IPS-NIHi7 (cell line): ENCODE measurements at regions not wholly inside any gene's neighbourhood (a gene's known extent, or its start where the extent isn't known, plus 50 kb on each side); places are given as distances from the start of the nearest gene placed in this dataset.

Experiments
- DNase-seq: peaks from one replicate; pipeline ENCODE4 v3.0.0; 2012; ENCODE audit warnings: mixed read lengths; ENCODE audit errors: extremely low spot score

GRCh38 chr1:58862728-58863385, 79.0 kb upstream of the JUN start:
- no peak for DNase-seq

- DNase-seq, result no peak
Measured at GRCh38 chr1:58864654-58865053, 80.8 kb upstream of the JUN start.

DNA sequence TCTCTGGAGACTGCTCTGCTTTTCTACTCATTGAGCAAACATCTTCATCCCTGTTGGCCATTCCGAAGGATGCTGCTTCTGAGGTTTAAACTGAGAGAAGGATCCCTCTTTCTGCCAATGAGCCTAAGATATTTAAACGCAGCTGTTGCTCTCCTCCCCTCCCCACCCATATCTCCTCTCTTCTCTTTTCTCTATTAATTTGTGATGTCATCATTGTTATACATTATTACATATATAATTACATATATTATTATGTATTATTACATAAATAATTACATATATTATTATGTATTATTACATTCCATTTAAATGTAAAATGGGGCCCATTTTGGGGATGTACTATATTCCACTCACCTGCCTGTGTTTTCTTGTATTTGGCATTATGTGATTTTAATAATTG, 82.7 kb upstream of the JUN start:
- DNase-seq, result no peak

DNA sequence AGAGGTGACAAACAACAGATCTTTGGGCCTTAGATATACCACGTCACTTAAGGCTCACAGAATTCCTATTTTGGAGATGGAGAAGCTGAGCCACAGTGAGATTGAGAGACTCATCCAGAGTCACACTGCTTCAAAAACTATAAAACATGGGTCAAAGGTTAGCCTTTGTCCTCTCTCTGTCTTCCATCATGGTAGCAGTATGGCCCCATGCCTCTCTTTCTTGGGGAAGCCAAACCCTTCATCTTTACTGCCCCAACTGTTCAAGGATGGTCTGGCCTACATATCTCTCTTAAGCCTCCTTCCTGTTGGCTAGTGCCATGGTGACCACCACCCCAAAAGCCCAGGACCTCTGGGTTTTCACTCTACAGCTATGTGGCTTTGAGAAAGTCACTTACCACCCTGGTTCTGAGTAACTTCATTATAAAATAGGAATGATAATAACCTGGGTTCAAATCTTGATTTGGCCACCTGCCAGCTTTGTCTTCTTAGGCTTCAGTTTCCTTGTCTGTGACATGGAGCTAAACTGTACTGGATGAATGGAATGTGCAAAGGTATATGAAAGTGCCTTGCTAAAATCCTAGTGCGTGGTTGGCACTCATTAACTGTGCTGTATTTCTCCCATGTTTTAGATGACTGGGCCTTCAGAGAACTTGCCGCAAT, 85.9 kb upstream of the JUN start:
- DNase-seq, result no peak

DNA sequence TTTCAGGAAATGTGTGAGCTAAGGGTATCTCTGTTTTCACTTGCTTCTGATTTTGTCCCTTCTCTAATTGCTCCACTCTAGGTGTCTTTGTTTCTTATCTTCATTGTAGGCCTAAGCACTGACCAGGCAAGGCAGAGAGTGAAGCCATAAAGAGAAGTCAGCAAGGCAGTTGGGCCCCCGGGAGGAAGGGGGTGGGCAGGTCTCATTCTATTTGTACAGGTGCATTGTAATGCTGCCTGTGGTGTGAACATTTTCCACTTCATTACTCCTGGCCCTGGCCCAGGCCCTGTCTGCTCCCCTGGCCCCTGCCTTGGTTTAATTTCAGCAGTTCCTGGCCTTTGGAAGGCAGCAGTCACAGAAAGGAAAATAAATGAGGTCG, 86.4 kb upstream of the JUN start:
- no peak for DNase-seq

- no peak for DNase-seq
Measured at GRCh38 chr1:58874342-58874741, 90.5 kb upstream of the JUN start.

DNA sequence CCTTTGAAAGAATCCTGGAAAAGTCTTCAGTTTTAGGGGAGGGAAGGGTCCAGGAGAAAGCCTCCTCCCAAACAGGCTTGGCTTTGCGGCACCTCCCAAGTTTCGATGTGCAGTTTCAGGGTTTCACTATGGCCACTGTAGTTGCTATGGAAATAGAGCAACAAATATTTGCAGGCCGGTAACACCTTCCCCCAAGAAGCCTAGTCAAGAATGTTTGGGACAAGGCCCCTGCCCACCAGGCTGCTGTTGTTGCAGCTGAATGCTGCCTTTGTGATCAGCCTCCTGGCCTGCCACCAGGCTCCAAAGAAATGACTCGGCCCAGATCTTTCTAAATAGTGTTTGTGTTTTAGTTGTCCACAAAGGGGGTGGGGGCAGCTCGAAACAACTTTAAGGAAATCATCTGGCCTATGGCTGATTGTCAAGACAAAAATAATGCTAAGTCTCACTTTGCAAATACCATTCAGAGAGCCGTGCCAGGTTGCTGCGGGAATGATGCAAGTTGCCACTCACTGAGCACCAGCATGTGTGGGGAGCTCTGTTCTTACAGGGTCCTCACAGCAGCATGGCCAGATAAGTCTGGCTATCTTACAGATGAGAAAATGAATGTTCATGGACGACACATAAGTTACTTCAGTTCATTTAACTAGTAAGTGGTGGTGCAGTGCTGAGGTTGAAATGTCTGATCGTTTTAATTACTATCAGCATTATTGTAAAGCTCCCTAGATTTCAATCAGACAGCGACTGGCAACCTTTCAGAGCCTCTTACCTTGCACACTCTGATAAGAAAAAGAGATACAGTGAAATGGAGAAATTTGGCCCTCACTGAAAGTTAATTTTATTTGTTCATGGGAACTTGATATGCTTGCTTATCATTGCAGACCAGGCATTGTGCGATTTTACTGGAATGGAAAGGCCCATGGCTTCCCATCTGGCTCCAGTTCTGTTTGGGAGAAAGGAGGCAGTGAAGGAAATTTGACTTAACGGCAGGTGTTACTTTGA, 91.2 kb upstream of the JUN start:
- DNase-seq, result peak; percentile 65

- no peak for DNase-seq
Measured at GRCh38 chr1:58879464-58879863, 95.6 kb upstream of the JUN start.

- no peak for DNase-seq
Measured at GRCh38 chr1:58880592-58880991, 96.7 kb upstream of the JUN start.

- no peak for DNase-seq
Measured at GRCh38 chr1:58881471-58881994, 97.7 kb upstream of the JUN start.

DNA sequence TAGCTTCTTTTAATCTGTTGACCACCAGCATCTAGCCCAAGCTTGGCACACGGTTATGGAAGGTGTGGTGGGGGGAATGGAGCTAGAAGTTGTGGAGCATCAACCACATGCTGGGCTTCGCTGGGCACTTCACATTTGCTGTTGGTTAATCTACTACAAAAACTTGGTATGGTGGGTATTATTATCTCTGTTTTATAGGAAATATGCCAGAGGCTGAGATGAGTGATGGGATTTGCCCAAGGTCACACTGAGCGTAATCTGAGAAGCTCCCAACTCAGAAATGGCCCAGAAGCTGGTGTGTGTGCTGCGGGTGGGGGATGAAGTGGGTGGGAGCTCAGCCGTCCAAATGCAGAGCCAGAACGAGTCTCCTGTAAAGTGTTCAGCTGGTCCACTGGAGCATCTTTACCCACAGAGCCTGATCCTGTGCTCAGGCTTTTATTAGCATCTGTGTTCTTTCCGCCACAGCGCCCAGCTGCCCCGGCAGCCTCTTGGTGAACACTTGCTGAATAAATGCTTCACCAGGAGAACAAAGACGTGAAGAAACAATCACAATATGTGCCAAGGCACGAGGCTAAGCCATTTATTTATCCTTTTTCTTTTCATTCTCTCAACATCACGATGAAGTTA, 98.6 kb upstream of the JUN start:
- DNase-seq, result no peak

DNA sequence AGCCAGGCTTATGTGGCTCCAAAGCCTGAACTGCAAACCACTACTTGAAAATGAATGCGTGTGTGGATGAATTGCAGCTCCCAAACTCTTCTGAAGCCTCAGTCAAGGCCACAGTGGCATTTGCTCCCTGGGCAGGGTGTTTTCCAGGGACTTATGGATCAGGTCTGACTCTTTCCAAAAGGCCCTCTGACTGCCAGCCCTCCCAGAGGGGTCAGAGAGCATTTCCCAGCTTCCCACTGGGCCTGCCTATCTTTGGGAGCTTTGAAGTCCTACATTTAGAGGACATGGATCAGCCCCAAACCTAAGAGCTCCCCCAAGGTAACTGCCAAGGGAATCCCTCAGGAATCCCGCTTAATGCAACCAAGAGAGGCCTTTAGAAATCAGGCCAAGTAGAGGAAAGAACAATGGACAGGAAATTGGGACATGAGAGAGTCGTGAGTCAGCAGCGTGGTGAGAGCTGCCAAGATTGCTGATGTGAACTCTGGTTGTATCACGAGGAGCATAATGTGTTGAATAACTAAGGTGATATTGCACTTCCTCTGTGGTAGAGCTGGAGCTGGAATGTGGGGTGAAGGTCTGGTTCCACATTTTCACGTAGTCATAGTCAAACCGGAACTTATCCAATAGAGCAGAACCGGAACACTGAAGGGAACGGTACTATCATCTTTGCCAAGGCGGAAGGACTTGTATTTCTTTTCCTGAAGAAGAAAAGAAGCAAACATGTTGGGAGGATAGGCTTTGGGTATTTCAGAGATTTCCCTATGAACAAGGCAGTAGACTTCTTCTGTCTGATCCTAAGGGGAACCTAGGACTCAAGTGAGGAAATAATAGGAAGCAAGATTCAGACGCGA, 99.4 kb upstream of the JUN start:
- DNase-seq, result no peak

DNA sequence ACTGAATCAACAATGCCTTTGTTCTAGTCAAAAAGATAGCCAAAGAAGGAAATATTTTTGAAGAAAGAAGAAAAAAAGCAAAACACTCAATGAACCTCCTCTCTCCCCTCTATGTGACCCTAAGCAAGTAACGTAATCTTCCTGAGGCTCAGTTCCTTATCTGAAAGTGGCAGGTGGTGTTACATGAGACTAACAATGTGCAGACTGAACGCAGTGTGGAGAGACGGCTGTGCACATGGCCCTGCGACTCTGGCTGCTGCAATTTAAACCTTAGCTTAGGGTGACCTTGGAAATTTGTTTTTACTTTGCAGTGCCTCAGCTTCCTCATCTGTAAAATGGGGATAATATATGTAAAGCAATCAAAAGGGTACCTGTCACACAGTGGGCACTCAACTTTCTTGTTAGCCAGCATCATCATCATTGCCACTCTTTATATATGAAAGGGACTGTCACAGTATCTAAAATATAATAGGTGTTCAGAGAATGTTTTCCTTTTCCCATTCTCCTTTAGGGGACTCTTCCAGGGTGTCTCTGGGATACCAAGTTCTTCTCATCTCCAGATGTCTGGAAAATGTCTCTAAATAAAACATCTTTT, 100.1 kb upstream of the JUN start:
- no peak for DNase-seq

- DNase-seq, result no peak
Measured at GRCh38 chr1:58884706-58885661, 101.1 kb upstream of the JUN start.

- DNase-seq, result no peak
Measured at GRCh38 chr1:58885998-58886397, 102.2 kb upstream of the JUN start.

DNA sequence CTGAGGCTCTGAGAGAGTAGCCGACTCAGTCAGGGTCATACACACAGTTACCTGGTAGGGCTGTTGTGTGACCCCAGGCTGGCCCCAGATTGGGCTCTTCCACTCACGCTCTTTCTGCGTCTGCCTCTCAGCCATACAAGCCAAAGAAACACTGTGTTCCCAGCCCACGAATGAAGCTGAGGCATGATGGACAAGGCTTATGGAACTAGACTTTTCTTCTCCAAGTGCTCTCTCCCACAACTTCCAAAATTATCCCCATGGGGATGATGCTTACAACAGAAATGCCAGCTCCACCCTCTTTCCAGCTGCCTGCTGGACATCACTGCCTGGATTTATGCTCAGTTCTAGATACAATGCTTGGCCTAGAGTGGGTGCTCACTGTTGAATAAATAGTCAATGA, 102.8 kb upstream of the JUN start:
- no peak for DNase-seq

GRCh38 chr1:58887059-58887458, 103.2 kb upstream of the JUN start:
- no peak for DNase-seq

DNA sequence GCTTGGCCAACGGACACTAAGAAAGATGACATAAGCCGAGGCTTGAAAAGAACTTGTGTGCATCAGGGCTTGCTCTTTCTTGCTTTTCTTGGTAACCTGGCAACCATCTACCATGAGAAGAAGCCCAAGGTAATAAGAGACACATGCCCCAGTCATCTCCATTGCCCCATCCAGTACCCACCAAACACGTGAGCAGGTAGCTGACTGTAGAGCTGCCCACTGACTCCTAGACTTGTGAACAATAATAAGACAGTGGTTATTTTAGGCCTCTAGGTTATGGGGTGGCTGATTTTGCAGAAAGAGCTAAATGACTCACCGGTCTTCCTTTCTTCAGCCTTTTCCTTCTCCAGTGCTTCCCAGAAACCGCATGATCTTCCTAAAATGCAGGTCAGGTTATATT, 105.0 kb upstream of the JUN start:
- no peak for DNase-seq

GRCh38 chr1:58890113-58890512, 106.3 kb upstream of the JUN start:
- no peak for DNase-seq
